NB4 (cell line): ENCODE measurements at regions not wholly inside any gene's neighbourhood (a gene's known extent, or its start where the extent isn't known, plus 50 kb on each side); places are given as distances from the start of the nearest gene placed in this dataset.

Experiments
- POLR2A ChIP-seq: IDR thresholded peaks from 2 replicates; pipeline ENCODE4 v1.6.1; 2011; ENCODE audit warnings: mild to moderate bottlenecking; ENCODE audit not compliant: insufficient read length; ENCODE audit errors: extremely low read depth
- TF ChIP-seq, protein P1 (sequence below): IDR thresholded peaks from one replicate; pipeline ENCODE4 v1.5.1; 2012; ENCODE audit warnings: low read depth, low read length

DNA sequence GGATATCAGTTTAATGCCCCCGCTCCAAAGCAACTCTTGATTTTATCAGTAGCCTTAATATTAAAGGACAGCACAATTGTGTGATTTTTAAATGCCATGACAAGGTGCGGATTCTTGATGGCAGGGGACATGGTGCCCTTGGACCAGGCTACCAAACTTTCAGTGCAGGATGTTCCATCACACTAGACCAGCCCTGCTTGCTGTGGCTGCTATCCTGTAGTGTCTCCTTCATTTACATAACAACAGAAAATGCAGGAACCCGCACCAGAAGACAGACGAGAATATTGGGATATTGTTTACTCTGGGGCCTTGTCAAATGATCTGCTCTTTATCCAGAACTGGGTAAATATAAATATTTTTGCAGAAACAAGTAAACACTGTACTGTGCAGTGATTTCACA, 229.3 kb upstream of the PKN2 start:
- TF ChIP-seq, protein P1, sequence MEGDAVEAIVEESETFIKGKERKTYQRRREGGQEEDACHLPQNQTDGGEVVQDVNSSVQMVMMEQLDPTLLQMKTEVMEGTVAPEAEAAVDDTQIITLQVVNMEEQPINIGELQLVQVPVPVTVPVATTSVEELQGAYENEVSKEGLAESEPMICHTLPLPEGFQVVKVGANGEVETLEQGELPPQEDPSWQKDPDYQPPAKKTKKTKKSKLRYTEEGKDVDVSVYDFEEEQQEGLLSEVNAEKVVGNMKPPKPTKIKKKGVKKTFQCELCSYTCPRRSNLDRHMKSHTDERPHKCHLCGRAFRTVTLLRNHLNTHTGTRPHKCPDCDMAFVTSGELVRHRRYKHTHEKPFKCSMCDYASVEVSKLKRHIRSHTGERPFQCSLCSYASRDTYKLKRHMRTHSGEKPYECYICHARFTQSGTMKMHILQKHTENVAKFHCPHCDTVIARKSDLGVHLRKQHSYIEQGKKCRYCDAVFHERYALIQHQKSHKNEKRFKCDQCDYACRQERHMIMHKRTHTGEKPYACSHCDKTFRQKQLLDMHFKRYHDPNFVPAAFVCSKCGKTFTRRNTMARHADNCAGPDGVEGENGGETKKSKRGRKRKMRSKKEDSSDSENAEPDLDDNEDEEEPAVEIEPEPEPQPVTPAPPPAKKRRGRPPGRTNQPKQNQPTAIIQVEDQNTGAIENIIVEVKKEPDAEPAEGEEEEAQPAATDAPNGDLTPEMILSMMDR = no peak
- no peak for TF ChIP-seq POLR2A
